HG02798 (cell line): ENCODE measurements at regions not wholly inside any gene's neighbourhood (a gene's known extent, or its start where the extent isn't known, plus 50 kb on each side); places are given as distances from the start of the nearest gene placed in this dataset.
"Not testable (repeated sequence)": the region's sequence is repeated elsewhere in the genome, so short reads cannot be mapped to it uniquely, and the experiment has no call there.

ENCODE experiments used
- ATAC-seq: cut with Tn5 transposase; IDR thresholded peaks from one replicate; pipeline ENCODE4 v1.9.1; 2021; ENCODE audit warnings: mild to moderate bottlenecking; ENCODE audit not compliant: unreplicated experiment, poor library complexity

GRCh38 chr7:73244782-73245311, 63.8 kb downstream of the NSUN5 start:
- not testable (repeated sequence) for ATAC-seq

GRCh38 chr7:73234994-73235717, 73.5 kb downstream of the NSUN5 start:
- ATAC-seq, result peak; percentile 90

GRCh38 chr7:73225745-73226144, 82.9 kb downstream of the NSUN5 start:
- ATAC-seq, result not testable (repeated sequence)

GRCh38 chr7:73221724-73222123, 86.9 kb downstream of the NSUN5 start:
- ATAC-seq, result not testable (repeated sequence)

GRCh38 chr7:73220766-73221370, 87.8 kb downstream of the NSUN5 start:
- peak; percentile 44 for ATAC-seq

GRCh38 chr7:73220357-73220756, 88.3 kb downstream of the NSUN5 start:
- ATAC-seq, result peak; percentile 86

GRCh38 chr7:73218802-73219201, 89.8 kb downstream of the NSUN5 start:
- not testable (repeated sequence) for ATAC-seq

GRCh38 chr7:73216046-73216675, 92.5 kb downstream of the NSUN5 start:
- not testable (repeated sequence) for ATAC-seq

GRCh38 chr7:73215232-73215631, 93.4 kb downstream of the NSUN5 start:
- not testable (repeated sequence) for ATAC-seq

GRCh38 chr7:73214471-73214870, 94.2 kb downstream of the NSUN5 start:
- not testable (repeated sequence) for ATAC-seq

- ATAC-seq, result peak; percentile 43
Observed at GRCh38 chr7:73213076-73213475, 95.5 kb downstream of the NSUN5 start.

- ATAC-seq, result not testable (repeated sequence)
Observed at GRCh38 chr7:73205594-73205993, 103.0 kb downstream of the NSUN5 start.

- not testable (repeated sequence) for ATAC-seq
Observed at GRCh38 chr7:73204898-73205297, 103.7 kb downstream of the NSUN5 start.

- not testable (repeated sequence) for ATAC-seq
Observed at GRCh38 chr7:73203312-73203711, 105.3 kb downstream of the NSUN5 start.

GRCh38 chr7:73201264-73201663, 107.4 kb downstream of the NSUN5 start:
- ATAC-seq, result not testable (repeated sequence)

- ATAC-seq, result not testable (repeated sequence)
Observed at GRCh38 chr7:73200518-73201099, 108.0 kb downstream of the NSUN5 start.

- ATAC-seq, result not testable (repeated sequence)
Observed at GRCh38 chr7:73193991-73194390, 108.2 kb upstream of the SPDYE9 start.

- ATAC-seq, result not testable (repeated sequence)
Observed at GRCh38 chr7:73190483-73191155, 104.8 kb upstream of the SPDYE9 start.

GRCh38 chr7:73188287-73188686, 102.4 kb upstream of the SPDYE9 start:
- not testable (repeated sequence) for ATAC-seq
